Breast epithelium (tissue), 3 donors: ENCODE measurements at regions not wholly inside any gene's neighbourhood (a gene's known extent, or its start where the extent isn't known, plus 50 kb on each side); places are given as distances from the start of the nearest gene placed in this dataset.

ENCODE experiments used
- CTCF ChIP-seq, 3 donors: fragments of 450-650 bp; IDR thresholded peaks; one replicate each; pipeline ENCODE4 v1.5.1; 2016 to 2017; ENCODE audit warnings: antibody characterized with exemption in 3 of 3, mild to moderate bottlenecking in 3 of 3, moderate library complexity in 3 of 3
- POLR2A ChIP-seq: fragments of 450-650 bp; IDR thresholded peaks from one replicate; pipeline ENCODE4 v1.6.1; 2016; ENCODE audit warnings: antibody characterized with exemption, mild to moderate bottlenecking, moderate library complexity
- POLR2AphosphoS5 ChIP-seq, 3 donors: sonication (generic); formaldehyde crosslinking; IDR thresholded peaks; one replicate each; pipeline ENCODE4 v1.6.1; 2017; ENCODE audit warnings: antibody characterized with exemption in 3 of 3

- TF ChIP-seq POLR2A (no peak), POLR2AphosphoS5 (IDR thresholded peaks at IDR 0.05) (no peak), CTCF (IDR thresholded peaks at IDR 0.05) (no peak)
Observed at GRCh38 chr9:19732441-19732951, 56.3 kb downstream of the SLC24A2 start.
